NOMO-1 treated with dmso at 0.1 percent for 144 hours (cell line): ENCODE measurements at regions not wholly inside any gene's neighbourhood (a gene's known extent, or its start where the extent isn't known, plus 50 kb on each side); places are given as distances from the start of the nearest gene placed in this dataset.
"Not testable (repeated sequence)": the region's sequence is repeated elsewhere in the genome, so short reads cannot be mapped to it uniquely, and the experiment has no call there.

Experiments
- DNase-seq: peaks from one replicate; lab custom pipeline; 2025; ENCODE audit not compliant: unreplicated experiment; lab: John Stamatoyannopoulos, UW

GRCh38 chr14:87066221-87066817 lies 926.7 kb downstream of the GALC start:
- no peak for DNase-seq

DNA sequence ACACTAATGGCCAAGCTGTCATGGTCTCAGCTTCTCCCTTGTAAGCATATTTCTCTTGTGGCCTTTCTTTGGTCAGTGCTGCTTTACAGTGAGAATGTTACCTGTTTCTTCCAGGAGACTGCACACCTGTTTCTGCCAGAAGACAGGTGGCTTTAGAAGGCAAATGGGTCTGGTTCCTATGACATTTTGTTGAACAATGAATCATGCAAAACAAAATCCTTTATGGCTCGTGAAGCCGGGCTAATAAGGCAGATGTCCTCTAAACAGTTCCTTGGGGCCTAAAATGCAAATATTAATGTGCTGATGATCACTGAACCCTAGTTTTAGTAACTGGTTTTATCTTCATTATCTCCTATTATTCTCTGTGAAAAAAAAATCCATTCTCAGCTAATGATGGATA lies 927.6 kb downstream of the GALC start:
- DNase-seq, result no peak

DNA sequence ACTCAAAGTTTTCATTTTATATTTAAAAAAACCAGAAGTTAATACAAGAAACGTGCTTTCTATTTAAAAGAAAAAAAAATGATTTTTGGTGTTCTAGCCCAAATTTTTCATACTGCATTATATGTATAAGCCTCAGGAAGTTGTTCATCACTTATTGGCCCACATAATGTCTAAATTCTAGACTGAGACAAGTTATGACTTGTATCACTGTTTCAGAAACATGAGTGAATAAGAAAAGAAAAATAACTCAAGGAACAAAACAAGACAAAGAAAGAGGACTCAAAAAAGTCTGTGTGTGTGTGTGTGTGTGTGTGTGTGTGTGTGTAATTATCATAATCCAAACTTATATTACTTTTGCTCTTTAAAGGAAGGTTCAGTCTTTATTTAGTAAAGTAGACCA lies 929.8 kb downstream of the GALC start:
- DNase-seq, result no peak

- DNase-seq, result no peak
Measured at GRCh38 chr14:87060405-87060804, 932.6 kb downstream of the GALC start.

- DNase-seq, result no peak
Measured at GRCh38 chr14:87059060-87059839, 933.7 kb downstream of the GALC start.

- DNase-seq, result no peak
Measured at GRCh38 chr14:87055007-87055406, 938.0 kb downstream of the GALC start.

DNA sequence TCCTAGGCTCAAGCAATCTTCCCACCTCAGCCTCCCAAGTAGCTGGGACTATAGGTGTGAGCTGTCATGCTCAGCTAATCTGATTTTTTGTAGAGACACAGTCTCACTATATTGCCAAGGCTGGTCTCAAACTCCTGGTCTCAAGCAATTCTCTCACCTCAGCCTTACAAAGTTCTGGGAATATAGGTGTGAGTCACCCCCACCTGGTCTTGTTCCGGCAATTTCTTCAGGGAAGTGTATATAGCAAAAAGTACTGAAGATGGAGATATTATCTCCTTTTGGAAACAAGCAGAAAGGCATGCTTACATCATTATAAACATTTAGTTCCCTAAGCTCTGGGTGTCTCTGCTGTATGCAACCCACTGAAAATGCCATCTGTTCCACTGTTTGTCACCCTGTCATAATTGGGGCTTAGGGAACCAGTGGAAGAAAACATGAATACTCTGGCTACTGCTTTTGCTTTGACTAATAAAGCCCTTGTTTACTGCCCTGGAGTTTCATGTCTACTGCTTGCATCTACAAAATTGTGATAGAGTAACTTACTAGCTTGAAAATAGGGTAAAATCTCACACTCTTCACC lies 940.2 kb downstream of the GALC start:
- DNase-seq, result no peak

GRCh38 chr14:87050421-87050820 lies 942.6 kb downstream of the GALC start:
- DNase-seq, result no peak

GRCh38 chr14:87049950-87050349 lies 943.0 kb downstream of the GALC start:
- DNase-seq, result no peak

DNA sequence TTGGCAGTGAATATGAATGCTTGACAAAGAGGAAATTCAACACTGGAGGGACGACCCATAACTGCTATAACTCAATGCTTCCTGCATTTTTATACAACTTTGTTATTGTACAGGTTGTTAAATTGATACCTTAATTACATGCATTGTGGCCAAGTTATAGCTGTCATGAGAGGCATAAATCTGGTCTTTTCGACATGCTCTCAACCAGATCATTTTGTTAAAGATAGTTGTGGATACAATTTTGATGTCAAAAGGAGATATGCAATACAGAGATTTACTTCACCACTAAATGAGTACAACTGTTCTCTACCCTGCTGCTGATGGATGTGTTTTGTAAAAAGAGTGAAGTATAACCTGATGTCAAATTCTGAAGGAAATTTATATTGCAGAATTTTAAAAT lies 946.0 kb downstream of the GALC start:
- no peak for DNase-seq

DNA sequence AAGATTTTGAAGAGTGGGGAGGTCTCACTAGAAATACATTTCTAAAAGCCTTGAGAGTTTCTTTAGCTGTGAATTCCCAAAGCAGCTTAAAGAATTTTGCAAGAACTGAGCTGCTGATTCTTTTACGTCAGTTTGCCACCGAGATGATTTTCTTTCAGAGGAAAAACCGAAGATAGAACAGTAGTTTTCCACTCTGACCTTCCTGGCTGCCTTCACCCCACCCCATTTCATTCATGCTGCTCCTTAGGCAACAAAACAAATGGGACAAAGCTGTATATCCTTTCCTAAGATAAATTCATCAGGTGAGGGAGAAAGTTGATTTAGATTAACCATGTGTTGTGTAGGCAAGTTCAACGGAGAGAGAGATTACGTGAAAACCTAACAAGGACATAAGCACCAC lies 947.0 kb downstream of the GALC start:
- DNase-seq, result no peak

- DNase-seq, result no peak
Measured at GRCh38 chr14:87045246-87045645, 947.7 kb downstream of the GALC start.

DNA sequence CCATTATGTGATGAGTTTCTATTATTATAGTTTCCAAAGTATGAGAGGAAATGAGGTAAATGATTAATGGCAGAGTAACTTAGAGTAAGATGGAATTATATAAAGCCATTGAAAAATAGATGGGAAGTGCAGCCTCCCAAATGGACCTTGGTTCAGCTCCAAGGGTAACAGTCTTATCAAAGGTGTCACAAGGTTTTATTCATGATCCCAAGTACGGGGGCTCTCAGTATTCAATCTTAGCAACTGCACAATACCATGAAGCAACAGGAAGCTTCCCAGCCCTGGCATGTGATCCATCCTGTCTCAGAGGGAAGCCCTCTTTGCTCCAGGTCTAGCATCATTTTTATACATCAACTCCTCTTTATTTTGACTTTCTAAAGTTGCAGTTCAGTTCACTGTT lies 948.2 kb downstream of the GALC start:
- no peak for DNase-seq

- no peak for DNase-seq
Measured at GRCh38 chr14:87043667-87044200, 949.2 kb downstream of the GALC start.

DNA sequence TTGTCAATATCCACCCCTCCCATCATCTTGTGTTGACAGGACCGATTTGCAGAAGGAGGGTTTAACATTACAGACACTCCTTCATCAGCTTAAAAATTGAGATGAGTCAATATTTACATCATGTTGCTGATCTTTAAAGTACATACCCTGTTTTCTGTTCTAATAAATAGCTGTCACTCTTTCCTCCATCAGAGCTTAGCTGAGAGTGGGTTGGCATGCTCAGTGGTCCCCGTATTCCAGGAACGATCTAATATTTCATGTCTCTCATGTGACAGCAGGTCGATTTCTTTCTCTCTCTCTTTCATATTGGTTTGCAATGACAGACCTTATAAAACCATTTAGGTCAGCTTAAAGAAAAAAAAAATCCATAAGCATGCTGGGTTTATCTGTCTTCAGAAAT lies 950.6 kb downstream of the GALC start:
- DNase-seq, result no peak

- DNase-seq, result no peak
Measured at GRCh38 chr14:87041290-87042020, 951.5 kb downstream of the GALC start.

GRCh38 chr14:87034680-87035079 lies 958.3 kb downstream of the GALC start:
- DNase-seq, result no peak

DNA sequence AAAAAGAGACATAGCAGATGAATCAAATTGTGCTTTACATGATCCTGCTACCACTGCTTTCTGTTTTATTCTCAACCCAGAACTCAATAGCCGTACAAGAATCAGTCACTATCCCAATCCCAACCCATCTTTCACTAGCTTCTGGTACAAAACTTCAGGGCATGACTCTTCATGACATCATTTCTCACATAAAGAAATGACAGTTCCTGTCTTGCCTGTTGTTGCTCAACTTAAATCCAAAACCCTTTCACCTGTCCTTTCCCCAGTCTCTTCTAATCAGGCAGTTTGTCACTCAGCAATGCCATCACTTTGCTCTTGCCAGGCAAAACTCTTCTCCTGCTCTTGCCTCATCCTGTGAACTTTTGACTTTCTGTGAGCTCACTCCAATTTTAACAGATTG lies 962.8 kb downstream of the GALC start:
- no peak for DNase-seq

GRCh38 chr14:87020106-87020505 lies 972.9 kb downstream of the GALC start:
- not testable (repeated sequence) for DNase-seq

DNA sequence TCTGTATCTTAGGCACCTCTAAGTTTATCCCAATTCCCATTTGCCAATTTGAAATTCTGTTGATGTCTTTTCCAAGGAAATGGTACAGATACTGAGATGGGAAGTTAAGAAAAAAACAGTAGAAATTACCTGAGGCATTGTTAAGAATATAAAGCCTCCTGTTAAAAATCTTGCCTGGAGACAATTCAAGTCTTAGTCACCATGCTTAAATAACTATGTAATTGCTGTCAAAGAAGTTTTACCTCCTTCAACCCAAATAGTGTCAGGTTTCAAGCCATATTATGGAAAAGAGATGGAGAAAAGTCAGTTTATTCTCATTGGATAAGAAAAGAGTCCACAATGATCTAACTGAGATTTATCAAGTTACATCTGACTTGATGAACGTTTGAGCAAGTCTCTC lies 974.7 kb downstream of the GALC start:
- DNase-seq, result no peak

- no peak for DNase-seq
Measured at GRCh38 chr14:87017335-87017734, 975.6 kb downstream of the GALC start.

DNA sequence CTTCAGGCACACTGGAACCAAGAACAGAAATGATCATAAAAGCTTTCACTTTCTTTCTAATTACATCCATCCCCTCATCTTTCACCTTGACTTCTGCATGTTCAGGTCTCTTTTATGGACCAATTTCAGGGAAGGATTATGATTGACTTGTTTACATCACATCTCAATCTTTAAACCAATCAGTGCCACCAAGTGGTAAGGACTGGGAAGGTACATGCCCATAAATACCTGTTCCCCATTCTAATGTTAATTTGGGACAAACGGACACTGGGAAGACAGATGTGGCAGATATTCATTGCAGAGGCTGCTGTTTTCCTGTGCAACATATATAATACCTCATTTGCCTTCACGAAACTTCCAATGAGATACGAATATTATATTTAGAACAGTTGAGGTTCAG lies 978.1 kb downstream of the GALC start:
- DNase-seq, result no peak
